ENCODE measurements at regions not wholly inside any gene's neighbourhood (a gene's known extent, or its start where the extent isn't known, plus 50 kb on each side); places are given as distances from the start of the nearest gene placed in this dataset.

GRCh38 chr22:47769652-47770051 lies 1007.2 kb downstream of the TBC1D22A start:
- H3K36me3 ChIP-seq (ENCODE audit: control insufficient read depth, insufficient read depth, low read length) = no peaks in the 10 kb centered on the region
- no peak for TF ChIP-seq CTCF (IDR thresholded peaks at IDR 0.05; ENCODE audit: insufficient read depth, low read depth, low read length)
- ChIA-PET CTCF (no interaction called here), POLR2A (no interaction called here)
- no peaks in the 10 kb centered on the region for H3K27me3 ChIP-seq (ENCODE audit: control insufficient read depth, insufficient read depth, low read length)
- DNase-seq (ENCODE audit: low read depth) = no peak
- H3K4me3 ChIP-seq (ENCODE audit: low read depth, low read length) = no peak overlapping the region

- CTCF ChIA-PET = no interaction called here
Observed at GRCh38 chr22:47768027-47768426, 1005.6 kb downstream of the TBC1D22A start.

GRCh38 chr22:47767403-47767802 lies 1005.0 kb downstream of the TBC1D22A start:
- no peaks in the 10 kb centered on the region for H3K36me3 ChIP-seq (ENCODE audit: control insufficient read depth, insufficient read depth, low read length)
- no peak for TF ChIP-seq CTCF (IDR thresholded peaks at IDR 0.05; ENCODE audit: insufficient read depth, low read depth, low read length)
- POLR2A ChIA-PET = no interaction called here
- CTCF ChIA-PET = no interaction called here
- no peaks in the 10 kb centered on the region for H3K27me3 ChIP-seq (ENCODE audit: control insufficient read depth, insufficient read depth, low read length)
- H3K4me3 ChIP-seq (ENCODE audit: low read depth, low read length) = no peak overlapping the region
- DNase-seq (ENCODE audit: low read depth) = no peak

More at GRCh38 chr22:47768027-47768426, 1005.6 kb downstream of the TBC1D22A start:
- Histone ChIP-seq H3K27me3 (ENCODE audit: control insufficient read depth, insufficient read depth, low read length) (no peaks in the 10 kb centered on the region), H3K4me3 (ENCODE audit: low read depth, low read length) (no peak overlapping the region), H3K36me3 (ENCODE audit: control insufficient read depth, insufficient read depth, low read length) (no peaks in the 10 kb centered on the region)
- POLR2A ChIA-PET = no interaction called here
- DNase-seq (ENCODE audit: low read depth) = no peak
- TF ChIP-seq CTCF (IDR thresholded peaks at IDR 0.05; ENCODE audit: insufficient read depth, low read depth, low read length) = no peak

- POLR2A ChIA-PET = no interaction called here
- Histone ChIP-seq H3K36me3 (ENCODE audit: control insufficient read depth, insufficient read depth, low read length) (no peaks in the 10 kb centered on the region), H3K27me3 (ENCODE audit: control insufficient read depth, insufficient read depth, low read length) (no peaks in the 10 kb centered on the region), H3K4me3 (ENCODE audit: low read depth, low read length) (no peak overlapping the region)
- no peak for DNase-seq (ENCODE audit: low read depth)
- CTCF ChIA-PET = no interaction called here
- no peak for TF ChIP-seq CTCF (IDR thresholded peaks at IDR 0.05; ENCODE audit: insufficient read depth, low read depth, low read length)
Observed at GRCh38 chr22:47765757-47766156, 1003.3 kb downstream of the TBC1D22A start.

GRCh38 chr22:47762141-47762540 lies 999.7 kb downstream of the TBC1D22A start:
- ChIA-PET CTCF (no interaction called here), POLR2A (no interaction called here)
- no peaks in the 10 kb centered on the region for H3K36me3 ChIP-seq (ENCODE audit: control insufficient read depth, insufficient read depth, low read length)
- no peak overlapping the region for H3K4me3 ChIP-seq (ENCODE audit: low read depth, low read length)
- no peaks in the 10 kb centered on the region for H3K27me3 ChIP-seq (ENCODE audit: control insufficient read depth, insufficient read depth, low read length)
- DNase-seq (ENCODE audit: low read depth) = no peak
- no peak for TF ChIP-seq CTCF (IDR thresholded peaks at IDR 0.05; ENCODE audit: insufficient read depth, low read depth, low read length)

All from BJ (cell line).